Left lung (tissue), 4 donors: ENCODE measurements at regions not wholly inside any gene's neighbourhood (a gene's known extent, or its start where the extent isn't known, plus 50 kb on each side); places are given as distances from the start of the nearest gene placed in this dataset.

ENCODE experiments used
- ATAC-seq: fragments of 200-7000 bp; cut with Tn5 transposase; one replicate; pipeline ENCODE4 v1.9.1; 2020; ENCODE audit warnings: moderate library complexity
- DNase-seq, 4 donors: peaks; one replicate each; pipeline ENCODE4 v3.0.0-alpha.2; 2013 to 2020
- H3K27ac ChIP-seq, 2 donors: fragments of 200-600 bp; sonication (generic) in 1 of 2; one replicate each; pipeline versions ENCODE4 v1.5.0 to v1.8.0; 2020 to 2021
- H3K27me3 ChIP-seq, 2 donors: fragments of 200-600 bp; sonication (generic) in 1 of 2; one replicate each; pipeline versions ENCODE4 v1.5.0 to v1.8.0; 2020 to 2021
- H3K36me3 ChIP-seq, 2 donors: fragments of 200-600 bp; sonication (generic) in 1 of 2; one replicate each; pipeline versions ENCODE4 v1.5.0 to v1.8.0; 2020 to 2021
- H3K4me1 ChIP-seq, 2 donors: fragments of 200-600 bp; one replicate each; pipeline ENCODE4 v1.8.0; 2021
- H3K4me3 ChIP-seq, 2 donors: fragments of 200-600 bp; sonication (generic) in 1 of 2; one replicate each; pipeline versions ENCODE4 v1.5.0 to v1.8.0; 2020 to 2021; ENCODE audit warnings: mild to moderate bottlenecking in 1 of 2
- H3K9me3 ChIP-seq, 2 donors: fragments of 200-600 bp; sonication (generic) in 1 of 2; one replicate each; pipeline versions ENCODE4 v1.5.0 to v1.8.0; 2020 to 2021
- CTCF ChIP-seq, 2 donors: fragments of 200-600 bp; sonication (generic) in 1 of 2; IDR thresholded peaks; one replicate each; pipeline versions ENCODE4 v1.5.0 to v1.8.0; 2021; ENCODE audit warnings: antibody characterized with exemption in 2 of 2
- intact Hi-C, 2 donors: fragments of 100-400 bp; cut with DNase I; formaldehyde crosslinking; loops; one replicate each; pipeline versions ENCODE4 v1.11.2 to v1.14.2; 2022
- donor health status: DM: no; HTN: yes; CAD: no.
- donor health status: DM: no; HTN: no; CAD: no.

- no peaks in the 10 kb centered on the region for H3K36me3 ChIP-seq
- intact Hi-C loops: no loop called here
- DNase-seq (no peak), ATAC-seq (no peak)
- TF ChIP-seq CTCF (IDR thresholded peaks at IDR 0.05): no peak
- no peaks in the 10 kb centered on the region for H3K27me3 ChIP-seq
- H3K9me3 ChIP-seq: peaks cover 0 to 2% of the 10 kb centered on the region in 2 donors
- H3K4me1 ChIP-seq: no peaks in the 10 kb centered on the region
- H3K27ac ChIP-seq: no peak overlapping the region
- H3K4me3 ChIP-seq: no peak overlapping the region
Measured at GRCh38 chr16:74199066-74199841, 97.4 kb upstream of the PSMD7 start.

GRCh38 chr16:74192281-74192797 is 104.3 kb upstream of the PSMD7 start:
- ATAC-seq: no peak
- TF ChIP-seq CTCF (IDR thresholded peaks at IDR 0.05): no peak
- Histone ChIP-seq H3K9me3 (no peaks in the 10 kb centered on the region), H3K4me1 (no peaks in the 10 kb centered on the region), H3K27me3 (no peaks in the 10 kb centered on the region), H3K27ac (no peak overlapping the region), H3K4me3 (no peak overlapping the region), H3K36me3 (no peaks in the 10 kb centered on the region)
- no peak for DNase-seq
- intact Hi-C loops: no loop called here

GRCh38 chr16:74190292-74190691 is 106.3 kb upstream of the PSMD7 start:
- no peak for TF ChIP-seq CTCF (IDR thresholded peaks at IDR 0.05)
- DNase-seq (no peak), ATAC-seq (no peak)
- intact Hi-C loops: no loop called here
- Histone ChIP-seq H3K4me3 (no peak overlapping the region), H3K27me3 (no peaks in the 10 kb centered on the region), H3K4me1 (no peaks in the 10 kb centered on the region), H3K36me3 (no peaks in the 10 kb centered on the region), H3K27ac (no peak overlapping the region), H3K9me3 (no peaks in the 10 kb centered on the region)

- no peaks in the 10 kb centered on the region for H3K27me3 ChIP-seq
- no peak for TF ChIP-seq CTCF (IDR thresholded peaks at IDR 0.05)
- no peaks in the 10 kb centered on the region for H3K4me1 ChIP-seq
- H3K4me3 ChIP-seq: no peak overlapping the region
- no peaks in the 10 kb centered on the region for H3K36me3 ChIP-seq
- H3K27ac ChIP-seq: no peak overlapping the region
- no peak for DNase-seq
- no peaks in the 10 kb centered on the region for H3K9me3 ChIP-seq
- ATAC-seq: no peak
- intact Hi-C loops: no loop called here
Measured at GRCh38 chr16:74188856-74189255, 107.8 kb upstream of the PSMD7 start.

DNA sequence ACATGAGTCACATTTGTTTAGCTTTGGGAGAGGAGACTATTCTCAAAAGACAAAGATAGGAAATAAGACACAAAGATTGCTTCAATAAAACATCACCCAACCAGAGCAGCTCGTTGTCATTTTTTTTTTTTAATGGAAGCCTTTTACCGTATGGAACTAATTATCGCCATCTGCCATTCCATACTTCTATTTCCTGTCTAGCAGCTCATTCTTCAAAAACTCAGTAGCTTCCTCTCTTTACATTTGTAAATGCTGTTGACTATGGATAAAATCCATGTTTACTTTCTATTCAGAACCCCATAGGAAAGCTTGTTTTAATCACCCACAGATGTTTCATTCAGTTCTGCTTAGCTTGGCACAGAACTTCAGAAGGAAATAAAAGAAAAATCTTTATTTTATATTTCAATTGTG is 110.0 kb upstream of the PSMD7 start:
- no peak overlapping the region for H3K4me3 ChIP-seq
- no peaks in the 10 kb centered on the region for H3K4me1 ChIP-seq
- no peak overlapping the region for H3K27ac ChIP-seq
- no peak for TF ChIP-seq CTCF (IDR thresholded peaks at IDR 0.05)
- H3K9me3 ChIP-seq: peaks cover 0 to 6% of the 10 kb centered on the region in 2 donors
- no peaks in the 10 kb centered on the region for H3K27me3 ChIP-seq
- no peaks in the 10 kb centered on the region for H3K36me3 ChIP-seq
- DNase-seq (peak in 2 of 4 donors; percentile 73 to 75), ATAC-seq (no peak)
- intact Hi-C loops: no loop called here
